ENCODE measurements at regions not wholly inside any gene's neighbourhood (a gene's known extent, or its start where the extent isn't known, plus 50 kb on each side); places are given as distances from the start of the nearest gene placed in this dataset.

DNA sequence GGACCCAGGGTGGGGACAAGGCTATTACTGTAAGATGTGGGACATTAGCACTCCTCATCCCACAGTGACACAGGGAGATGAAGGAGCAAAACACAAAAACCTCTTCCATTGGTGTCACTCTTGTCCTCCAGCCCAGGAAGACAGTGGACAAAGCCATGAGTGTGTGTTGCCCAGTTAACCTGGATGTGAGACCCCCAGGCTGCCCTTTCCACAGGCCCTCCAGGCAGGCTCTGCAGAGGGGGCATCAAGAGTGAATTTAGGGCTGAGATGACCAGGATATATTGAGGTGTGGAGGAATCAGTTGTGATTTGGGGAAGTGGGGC is 111.3 kb downstream of the GGTLC2 start:
- TF ChIP-seq, protein P1, sequence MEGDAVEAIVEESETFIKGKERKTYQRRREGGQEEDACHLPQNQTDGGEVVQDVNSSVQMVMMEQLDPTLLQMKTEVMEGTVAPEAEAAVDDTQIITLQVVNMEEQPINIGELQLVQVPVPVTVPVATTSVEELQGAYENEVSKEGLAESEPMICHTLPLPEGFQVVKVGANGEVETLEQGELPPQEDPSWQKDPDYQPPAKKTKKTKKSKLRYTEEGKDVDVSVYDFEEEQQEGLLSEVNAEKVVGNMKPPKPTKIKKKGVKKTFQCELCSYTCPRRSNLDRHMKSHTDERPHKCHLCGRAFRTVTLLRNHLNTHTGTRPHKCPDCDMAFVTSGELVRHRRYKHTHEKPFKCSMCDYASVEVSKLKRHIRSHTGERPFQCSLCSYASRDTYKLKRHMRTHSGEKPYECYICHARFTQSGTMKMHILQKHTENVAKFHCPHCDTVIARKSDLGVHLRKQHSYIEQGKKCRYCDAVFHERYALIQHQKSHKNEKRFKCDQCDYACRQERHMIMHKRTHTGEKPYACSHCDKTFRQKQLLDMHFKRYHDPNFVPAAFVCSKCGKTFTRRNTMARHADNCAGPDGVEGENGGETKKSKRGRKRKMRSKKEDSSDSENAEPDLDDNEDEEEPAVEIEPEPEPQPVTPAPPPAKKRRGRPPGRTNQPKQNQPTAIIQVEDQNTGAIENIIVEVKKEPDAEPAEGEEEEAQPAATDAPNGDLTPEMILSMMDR (IDR thresholded peaks at IDR 0.05) = no peak
- no peak for TF ChIP-seq POLR2A (IDR thresholded peaks at IDR 0.05)
- no peak for TF ChIP-seq EP300 (IDR thresholded peaks at IDR 0.05)
- no peak for TF ChIP-seq POLR2AphosphoS5 (IDR thresholded peaks at IDR 0.05)

All from sigmoid colon (tissue), 4 donors.